ENCODE measurements at regions not wholly inside any gene's neighbourhood (a gene's known extent, or its start where the extent isn't known, plus 50 kb on each side); places are given as distances from the start of the nearest gene placed in this dataset.

DNA sequence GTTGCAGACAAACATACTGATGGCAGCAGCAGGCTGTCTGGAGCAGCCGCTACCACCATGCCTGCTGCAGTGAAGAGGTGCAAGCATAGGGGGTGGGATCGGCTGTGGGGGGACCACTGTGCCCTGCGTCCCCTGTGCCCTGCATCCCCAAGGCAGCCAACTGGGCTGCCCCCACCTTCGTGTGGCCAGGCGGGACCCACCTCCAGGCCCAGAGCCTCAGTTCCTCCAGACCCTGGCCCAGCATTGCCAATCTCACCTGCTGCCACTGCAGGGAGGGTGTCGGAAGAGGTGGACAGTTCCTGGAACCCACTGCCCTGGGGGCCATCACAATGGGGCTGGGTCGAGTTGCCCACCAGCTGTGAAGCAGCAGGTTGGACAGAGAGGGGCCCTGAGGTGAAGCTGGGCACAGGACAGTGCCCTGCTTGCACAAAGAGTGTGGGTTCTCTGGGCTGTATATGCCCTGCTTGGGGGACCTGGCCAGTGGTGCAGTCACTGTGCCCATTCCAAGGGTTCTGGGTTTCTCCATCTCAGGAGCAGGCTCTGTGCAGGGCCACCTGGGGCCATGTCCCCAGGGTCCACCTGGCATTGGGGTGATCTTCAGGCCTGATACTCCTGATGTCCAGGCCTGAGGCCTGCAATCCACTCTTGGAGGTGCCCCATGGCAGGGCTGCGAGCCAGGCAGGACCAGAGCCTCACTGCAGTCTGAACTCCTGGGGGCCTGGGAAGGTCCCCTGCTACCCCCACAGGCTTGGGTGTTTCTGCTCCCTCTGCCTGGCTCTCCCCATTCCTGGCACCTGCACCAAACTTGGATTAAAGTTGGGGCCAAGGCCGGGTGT lies 261.4 kb upstream of the NRIP1 start:
- DNase-seq: no peak

DNA sequence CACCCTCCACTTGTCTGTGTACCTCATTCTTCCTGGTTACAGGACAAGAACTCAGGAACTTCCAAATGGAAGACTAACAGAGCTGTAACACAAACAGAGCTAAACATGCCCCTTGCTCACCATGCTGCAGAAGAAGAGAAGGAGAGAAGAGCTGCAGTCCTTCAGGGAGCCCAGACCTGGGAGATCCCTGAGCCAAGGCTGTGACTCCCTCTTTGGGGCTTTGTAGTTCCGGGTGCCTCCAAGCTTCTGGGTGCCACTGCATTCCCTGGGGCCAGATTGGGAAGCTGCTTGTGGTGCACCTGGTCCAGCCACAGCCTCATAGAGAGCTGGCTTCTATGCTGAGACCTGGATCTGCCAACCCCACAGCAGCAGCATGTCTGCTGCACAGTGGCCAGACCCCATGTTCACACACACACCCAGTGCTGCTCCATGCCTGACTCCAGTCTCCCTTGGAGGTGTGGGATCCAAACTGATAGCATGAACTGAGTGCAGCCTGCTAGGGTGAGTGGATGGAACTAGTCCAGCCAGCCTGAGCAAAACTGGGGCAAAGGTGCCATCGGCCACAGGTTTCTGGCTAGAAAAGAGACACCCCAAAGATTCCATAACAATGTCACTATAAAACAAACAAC lies 263.0 kb upstream of the NRIP1 start:
- no peak for DNase-seq

GRCh38 chr21:15329191-15329590 lies 264.4 kb upstream of the NRIP1 start:
- DNase-seq: no peak

- no peak for DNase-seq
Measured at GRCh38 chr21:15330872-15331271, 266.1 kb upstream of the NRIP1 start.

GRCh38 chr21:15332572-15332971 lies 267.8 kb upstream of the NRIP1 start:
- no peak for DNase-seq

DNA sequence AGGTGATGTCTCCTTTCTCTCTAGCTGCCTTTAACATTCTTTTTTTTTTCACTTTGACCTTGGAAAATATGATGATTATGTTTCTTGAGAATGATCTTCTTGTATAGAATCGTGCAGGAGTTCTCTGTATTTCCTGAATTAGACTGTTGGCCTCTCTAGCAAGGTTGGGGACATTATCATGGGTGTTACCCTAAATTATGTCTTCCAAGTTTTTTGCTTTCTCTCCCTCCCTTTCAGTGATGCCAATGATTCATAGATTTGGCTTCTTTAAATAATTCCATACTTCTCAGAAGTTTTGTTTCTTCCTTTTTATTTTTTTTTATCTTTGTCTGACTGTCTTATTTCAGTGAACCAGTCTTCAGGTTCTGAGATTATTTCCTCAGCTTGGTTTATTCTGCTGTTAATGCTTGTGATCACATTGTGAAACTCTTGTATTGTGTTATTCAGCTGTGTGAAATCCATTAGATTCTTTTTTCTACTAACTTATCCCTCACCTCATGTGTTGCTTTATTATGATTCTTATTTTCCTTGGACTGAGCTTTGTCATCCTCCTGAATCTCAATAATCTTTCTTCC lies 268.4 kb upstream of the NRIP1 start:
- DNase-seq: no peak

- no peak for DNase-seq
Measured at GRCh38 chr21:15333951-15334350, 269.2 kb upstream of the NRIP1 start.

DNA sequence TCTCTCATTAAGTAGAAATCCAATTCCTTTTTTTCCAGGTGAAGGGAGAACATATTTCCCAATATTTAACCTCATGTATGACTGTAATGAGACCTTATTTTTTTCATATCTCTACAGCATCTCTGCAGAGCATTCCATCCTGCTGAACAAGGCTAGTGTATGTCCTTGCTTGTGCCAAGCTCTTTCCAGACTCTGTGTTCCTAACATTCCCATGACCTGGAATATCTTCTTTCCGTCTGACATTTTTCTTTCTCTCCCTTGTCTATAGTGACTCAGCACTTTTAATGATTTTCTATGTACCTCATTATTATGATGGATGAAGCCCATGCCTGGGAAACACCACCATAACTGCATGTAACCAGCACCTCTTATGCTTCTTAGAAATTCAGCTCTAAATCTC lies 278.3 kb upstream of the NRIP1 start:
- no peak for DNase-seq

GRCh38 chr21:15352009-15352408 lies 287.2 kb upstream of the NRIP1 start:
- no peak for DNase-seq

DNA sequence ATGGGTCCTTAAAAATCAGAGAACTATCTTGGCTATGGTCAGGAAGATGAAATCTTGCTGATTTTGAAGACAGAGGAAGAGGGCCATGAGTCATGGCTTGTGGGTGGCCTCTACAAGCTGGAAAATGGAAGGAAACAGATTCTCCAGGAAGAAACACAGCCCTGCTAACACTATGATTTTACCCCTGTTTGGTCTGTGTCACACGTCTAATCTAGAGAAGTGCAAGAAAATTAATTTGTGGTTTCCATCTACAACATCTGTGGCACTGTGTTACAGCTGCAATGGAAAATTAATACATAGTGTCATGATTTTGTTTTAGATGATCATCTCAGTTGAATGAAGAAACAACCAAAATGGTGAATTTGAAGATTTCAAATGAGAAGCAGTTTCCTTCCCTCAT lies 288.7 kb upstream of the NRIP1 start:
- no peak for DNase-seq

DNA sequence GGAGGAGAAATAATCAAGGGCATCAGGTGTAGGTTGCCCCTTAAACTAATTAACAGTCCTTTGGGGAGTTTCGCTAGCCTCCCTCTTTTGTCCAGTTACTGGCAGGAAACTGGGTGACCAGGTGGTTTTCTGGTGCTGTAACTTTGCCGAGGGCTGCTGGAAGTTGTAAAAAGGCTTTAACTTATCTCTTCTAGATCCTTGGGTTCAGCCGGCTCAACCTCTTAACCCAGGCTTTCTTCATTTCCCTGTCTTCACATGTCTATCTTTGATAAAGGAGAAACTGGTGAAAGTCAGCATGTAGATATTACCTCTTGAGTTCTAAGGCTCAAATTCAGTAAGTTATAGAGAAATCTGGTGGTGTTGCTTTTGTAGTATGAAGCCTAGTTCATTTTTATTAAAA lies 289.7 kb upstream of the NRIP1 start:
- DNase-seq: no peak

GRCh38 chr21:15355066-15355465 lies 290.3 kb upstream of the NRIP1 start:
- no peak for DNase-seq

GRCh38 chr21:15359251-15359650 lies 294.5 kb upstream of the NRIP1 start:
- no peak for DNase-seq

- DNase-seq: no peak
Measured at GRCh38 chr21:15362458-15362857, 297.7 kb upstream of the NRIP1 start.

- DNase-seq: no peak
Measured at GRCh38 chr21:15363921-15364320, 299.1 kb upstream of the NRIP1 start.

- no peak for DNase-seq
Measured at GRCh38 chr21:15365751-15366392, 301.1 kb upstream of the NRIP1 start.

DNA sequence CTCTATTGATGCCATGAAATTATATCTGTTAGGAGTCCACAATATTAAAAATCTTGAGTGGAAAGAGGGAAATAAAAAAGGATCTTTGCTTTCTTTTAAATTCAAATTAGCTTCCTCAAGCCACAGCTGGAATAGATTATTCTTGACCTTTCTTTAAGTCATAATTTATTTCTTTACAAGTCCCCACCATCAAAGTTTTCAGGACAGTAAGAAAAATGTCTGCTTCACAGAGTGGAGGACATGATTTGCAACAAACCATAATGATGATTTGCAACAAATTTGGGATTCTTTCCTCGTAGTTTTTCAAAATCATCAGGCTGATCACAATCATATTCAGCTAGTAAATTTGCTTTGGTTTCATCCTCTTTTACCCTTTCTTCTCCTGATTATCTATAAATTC lies 301.8 kb upstream of the NRIP1 start:
- no peak for DNase-seq

DNA sequence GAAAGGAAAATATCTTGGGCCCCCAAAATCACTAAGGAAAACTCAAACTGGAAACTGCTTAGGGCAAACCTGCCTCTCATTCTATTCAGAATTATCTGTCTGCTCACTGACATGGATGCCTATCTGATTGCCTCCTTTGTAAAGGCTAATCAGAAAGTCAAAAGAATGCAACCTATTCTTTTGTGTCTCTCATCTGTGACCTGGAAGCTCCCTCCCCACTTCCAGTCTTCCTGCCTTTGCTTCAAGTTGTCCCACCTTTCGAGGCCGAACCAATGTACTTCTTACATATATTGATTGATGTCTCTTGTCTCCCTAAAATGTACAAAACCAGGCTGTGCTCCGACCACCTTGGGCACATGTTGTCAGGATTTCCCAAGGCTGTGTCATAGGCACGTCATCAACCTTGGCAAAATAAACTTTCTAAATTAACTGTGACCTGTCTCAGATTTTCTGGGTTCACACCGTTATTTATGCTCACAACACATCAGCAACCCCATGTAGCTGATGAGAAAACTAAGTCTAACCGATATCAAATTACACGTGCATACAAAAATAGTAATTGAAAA lies 302.3 kb upstream of the NRIP1 start:
- no peak for DNase-seq

DNA sequence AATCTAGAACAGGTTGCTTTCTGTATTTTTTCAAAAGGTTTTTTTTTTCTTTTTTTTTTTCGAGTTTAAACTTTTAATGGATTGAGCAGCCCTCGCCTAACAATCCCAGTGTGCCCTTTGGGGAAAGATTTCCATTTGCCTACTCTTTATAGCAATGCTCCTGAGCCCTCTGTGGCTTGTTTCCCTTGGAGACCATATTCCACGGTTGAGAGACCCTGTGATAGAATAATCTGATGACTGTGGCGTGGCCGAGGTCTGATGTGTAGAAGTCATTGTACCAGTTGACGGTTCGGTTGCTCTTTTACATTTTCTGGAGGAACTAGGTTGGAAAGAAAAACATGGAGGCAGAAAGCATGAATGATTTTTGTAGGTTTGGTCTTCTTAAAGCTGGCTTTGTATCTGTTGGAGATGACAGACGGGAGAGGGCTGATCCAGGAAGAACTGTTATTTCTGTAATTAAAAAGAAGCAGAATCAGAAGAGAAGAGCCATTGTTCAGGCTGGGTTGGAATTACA lies 305.7 kb upstream of the NRIP1 start:
- DNase-seq: no peak

DNA sequence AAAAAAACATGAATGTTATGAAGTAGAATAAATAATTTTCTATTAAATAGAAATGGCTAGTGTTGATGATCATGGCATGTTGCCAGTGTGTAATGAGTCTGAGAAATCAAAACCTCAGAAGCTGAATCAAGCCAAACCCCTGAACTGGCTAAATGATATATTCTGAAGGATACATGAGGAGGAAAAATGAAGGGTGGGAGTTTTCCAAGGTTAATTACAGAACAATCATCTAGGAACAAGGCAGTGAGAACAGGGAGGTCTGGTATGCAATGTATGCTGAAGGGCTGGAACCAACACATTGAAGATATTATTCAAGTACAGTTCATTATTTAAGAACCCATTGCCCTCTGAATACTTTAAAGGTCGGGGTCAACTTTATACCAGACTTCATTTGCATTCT lies 309.1 kb upstream of the NRIP1 start:
- DNase-seq: no peak

- DNase-seq: no peak
Measured at GRCh38 chr21:15379776-15380175, 315.0 kb upstream of the NRIP1 start.

GRCh38 chr21:15383588-15383987 lies 318.8 kb upstream of the NRIP1 start:
- no peak for DNase-seq

DNA sequence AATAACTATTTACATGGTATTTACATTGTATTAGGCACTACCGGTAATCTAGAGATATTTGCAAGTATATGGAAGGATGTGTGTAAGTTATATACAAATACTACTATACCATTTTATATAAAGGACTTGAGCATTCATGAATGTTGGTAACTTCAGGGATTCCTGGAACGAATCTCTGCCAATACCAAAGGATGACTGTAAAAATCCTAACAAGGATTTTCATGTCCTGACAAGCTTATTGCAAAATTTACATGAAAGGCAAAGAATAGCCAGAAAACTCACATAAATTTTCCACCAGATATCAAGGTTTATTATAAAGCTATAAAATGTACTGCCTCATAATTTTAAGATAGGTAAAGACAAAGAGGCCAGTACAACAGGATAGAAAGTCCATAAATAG lies 325.2 kb upstream of the NRIP1 start:
- DNase-seq: no peak
